SK-N-MC (cell line): ENCODE measurements at regions not wholly inside any gene's neighbourhood (a gene's known extent, or its start where the extent isn't known, plus 50 kb on each side); places are given as distances from the start of the nearest gene placed in this dataset.

Experiments
- DNase-seq: peaks from one replicate; pipeline ENCODE4 v3.0.0-alpha.2; 2011; ENCODE audit warnings: low read depth, low spot score
- H3K27ac ChIP-seq: fragments of 200-600 bp; sonication (generic); 2 replicates; pipeline ENCODE4 v1.5.1; 2016; ENCODE audit warnings: mixed run types
- H3K36me3 ChIP-seq: fragments of 200-600 bp; sonication (generic); 2 replicates; pipeline ENCODE4 v1.6.1; 2017; ENCODE audit warnings: antibody characterized with exemption, low read length, mixed read lengths; ENCODE audit not compliant: insufficient read depth
- H3K4me3 ChIP-seq: fragments of 200-600 bp; sonication (generic); 2 replicates; pipeline ENCODE4 v1.5.1; 2016
- H3K9ac ChIP-seq: fragments of 200-600 bp; sonication (generic); 2 replicates; pipeline ENCODE4 v1.8.0; 2017; ENCODE audit warnings: mixed run types, mixed read lengths; ENCODE audit not compliant: insufficient read length
- H3K9me3 ChIP-seq: fragments of 200-600 bp; sonication (generic); 2 replicates; pipeline ENCODE4 v1.6.1; 2017; ENCODE audit warnings: low read depth, mild to moderate bottlenecking, antibody characterized with exemption, low read length, moderate library complexity, mixed read lengths
- EZH2 ChIP-seq: fragments of 200-600 bp; sonication (generic); IDR thresholded peaks from one replicate; pipeline ENCODE4 v1.6.1; 2017; ENCODE audit warnings: antibody characterized with exemption
- FOXP2 ChIP-seq: optimal IDR thresholded peaks from 2 replicates; pipeline ENCODE3; 2011; ENCODE audit warnings: mild to moderate bottlenecking, moderate library complexity; ENCODE audit not compliant: insufficient read depth; ENCODE audit errors: extremely low read length, control extremely low read depth
- POLR2AphosphoS5 ChIP-seq: IDR thresholded peaks from 2 replicates; pipeline ENCODE4 v1.6.1; 2012; ENCODE audit warnings: mild to moderate bottlenecking, low read depth, low read length, borderline replicate concordance

DNA sequence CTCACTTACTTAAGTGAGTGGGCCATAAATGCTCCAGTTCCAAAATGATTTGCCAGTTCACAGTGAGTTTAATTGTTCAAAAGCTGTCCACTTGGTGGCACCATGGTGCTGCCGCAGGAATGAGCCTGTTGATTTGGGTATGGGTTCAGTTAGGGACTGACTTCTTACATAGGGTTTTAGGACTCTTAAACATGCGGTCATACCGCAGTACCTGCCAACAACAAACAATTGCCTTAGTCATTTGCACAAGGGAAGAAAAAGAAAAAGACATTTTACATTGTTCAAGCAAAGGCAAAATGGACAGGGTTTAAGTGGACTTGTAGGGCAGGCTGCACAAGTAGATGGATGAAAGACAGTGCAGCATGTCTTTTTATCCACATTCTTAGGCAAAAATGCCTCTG, 80.0 kb upstream of the DBX2 start:
- DNase-seq, result peak; percentile 90
- no peak overlapping the region for H3K9ac ChIP-seq
- no peaks in the 10 kb centered on the region for H3K9me3 ChIP-seq
- H3K36me3 ChIP-seq, result no peaks in the 10 kb centered on the region
- no peak for TF ChIP-seq EZH2
- no peak for TF ChIP-seq FOXP2
- TF ChIP-seq POLR2AphosphoS5, result no peak
- peak overlapping the region; percentile 53 for H3K4me3 ChIP-seq
- H3K27ac ChIP-seq, result peak overlapping the region; percentile 22; the same call in 1 of the 2 replicates

DNA sequence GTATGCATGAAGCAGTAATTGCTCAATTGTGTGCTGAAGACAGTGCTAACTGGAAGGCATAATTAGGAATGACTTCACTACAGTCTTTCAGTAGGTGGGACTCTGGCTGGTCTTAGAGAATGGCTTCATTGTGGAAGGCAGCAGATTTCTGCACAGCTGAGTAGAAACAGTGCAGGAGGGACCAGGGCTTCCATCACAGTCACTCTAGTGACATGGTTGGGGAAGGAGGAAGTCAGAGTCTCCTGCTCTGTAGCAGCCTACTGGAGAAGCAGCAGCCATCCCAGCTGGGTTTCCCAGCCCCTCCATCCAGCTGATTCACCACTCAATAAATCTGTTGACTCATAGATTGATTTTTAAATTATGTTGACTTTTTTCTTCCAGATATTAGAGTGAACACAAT, 80.6 kb upstream of the DBX2 start:
- TF ChIP-seq EZH2 (no peak), POLR2AphosphoS5 (no peak), FOXP2 (no peak)
- Histone ChIP-seq H3K4me3 (no peak overlapping the region; the same call in 1 of the 2 replicates), H3K36me3 (no peaks in the 10 kb centered on the region), H3K27ac (peak overlapping the region; percentile 22; the same call in 1 of the 2 replicates), H3K9ac (no peak overlapping the region), H3K9me3 (no peaks in the 10 kb centered on the region)
- DNase-seq, result no peak

DNA sequence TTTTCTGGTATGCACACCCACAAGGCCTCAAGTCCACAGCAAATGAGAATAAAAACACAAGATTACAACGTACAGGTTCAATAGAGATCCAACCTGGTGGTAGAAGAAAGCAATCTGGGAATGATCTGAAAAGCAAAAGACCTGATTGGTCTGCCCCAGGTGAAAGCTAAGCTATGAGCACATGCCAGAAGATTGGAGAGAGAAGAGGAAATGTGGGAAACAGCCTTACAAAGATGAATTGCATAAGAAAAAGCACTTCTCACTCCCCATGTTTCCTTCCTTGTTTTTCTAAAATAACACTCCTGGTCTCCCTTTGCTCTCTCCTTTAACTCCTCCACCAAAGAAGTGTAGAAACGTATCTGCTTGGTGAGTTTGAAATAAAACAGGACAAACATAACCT, 77.3 kb upstream of the ANO6 start:
- H3K9ac ChIP-seq, result no peak overlapping the region
- no peaks in the 10 kb centered on the region for H3K36me3 ChIP-seq
- DNase-seq, result no peak
- no peak overlapping the region for H3K27ac ChIP-seq
- TF ChIP-seq FOXP2 (no peak), EZH2 (no peak), POLR2AphosphoS5 (no peak)
- H3K9me3 ChIP-seq, result no peaks in the 10 kb centered on the region
- H3K4me3 ChIP-seq, result no peak overlapping the region

DNA sequence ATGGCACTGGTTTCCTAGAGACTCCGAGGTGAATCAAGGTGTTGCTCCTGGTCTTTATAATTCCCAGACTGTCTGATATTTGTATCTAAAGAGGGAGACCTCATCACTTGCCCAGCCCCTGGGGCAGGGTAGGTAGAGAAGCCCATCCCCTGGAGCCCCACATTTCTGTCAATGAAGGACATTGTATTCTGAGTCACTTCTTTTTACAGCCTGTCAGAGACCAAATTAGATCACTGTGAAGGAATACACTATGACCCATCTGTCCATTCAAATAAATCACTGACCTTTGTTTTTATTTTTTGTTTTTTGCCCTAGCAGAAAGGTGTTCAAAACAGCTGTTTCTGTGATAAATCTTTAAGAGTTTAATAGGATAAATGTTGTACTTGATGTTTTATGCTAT, 67.9 kb upstream of the ANO6 start:
- no peak for DNase-seq
- TF ChIP-seq POLR2AphosphoS5 (no peak), EZH2 (no peak), FOXP2 (no peak)
- no peak overlapping the region for H3K9ac ChIP-seq

GRCh38 chr12:45148619-45149018, 67.3 kb upstream of the ANO6 start:
- no peaks in the 10 kb centered on the region for H3K36me3 ChIP-seq
- no peak for DNase-seq
- H3K9ac ChIP-seq, result no peak overlapping the region
- H3K9me3 ChIP-seq, result no peaks in the 10 kb centered on the region
- H3K27ac ChIP-seq, result no peak overlapping the region
- TF ChIP-seq EZH2, result no peak
- TF ChIP-seq FOXP2, result no peak
- no peak for TF ChIP-seq POLR2AphosphoS5
- H3K4me3 ChIP-seq, result no peak overlapping the region

More for the DNA sequence above, 67.9 kb upstream of the ANO6 start:
- Histone ChIP-seq H3K27ac (no peak overlapping the region), H3K36me3 (no peaks in the 10 kb centered on the region), H3K9me3 (no peaks in the 10 kb centered on the region), H3K4me3 (no peak overlapping the region)

GRCh38 chr12:45165284-45165683, 50.6 kb upstream of the ANO6 start:
- TF ChIP-seq EZH2 (no peak), POLR2AphosphoS5 (no peak), FOXP2 (no peak)
- H3K36me3 ChIP-seq, result no peaks in the 10 kb centered on the region
- no peak overlapping the region for H3K9ac ChIP-seq
- no peak overlapping the region for H3K27ac ChIP-seq
- DNase-seq, result no peak
- no peak overlapping the region for H3K4me3 ChIP-seq
- H3K9me3 ChIP-seq, result no peaks in the 10 kb centered on the region

DNA sequence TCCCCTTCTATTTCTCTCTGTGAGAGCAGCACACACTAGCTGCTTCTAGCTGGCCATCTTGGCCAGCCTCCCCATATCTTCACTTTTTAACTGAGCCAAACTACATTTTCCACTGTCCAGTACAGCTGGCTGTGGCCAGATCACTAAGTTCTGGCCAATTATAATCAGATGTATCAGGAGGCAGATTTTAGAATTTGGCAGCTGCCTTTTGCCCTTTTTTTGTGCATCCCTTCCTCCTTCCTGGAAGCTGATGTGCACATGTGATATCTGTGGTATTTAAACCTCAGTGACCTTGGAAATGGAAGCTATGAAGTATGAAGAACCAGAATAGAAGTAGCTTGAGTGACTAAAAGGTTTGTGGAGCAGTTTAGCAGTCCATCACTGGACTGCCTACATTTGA, 49.8 kb upstream of the ANO6 start:
- H3K36me3 ChIP-seq, result no peaks in the 10 kb centered on the region
- no peak for DNase-seq
- no peak overlapping the region for H3K4me3 ChIP-seq
- H3K9ac ChIP-seq, result no peak overlapping the region
- no peak for TF ChIP-seq POLR2AphosphoS5
- no peak for TF ChIP-seq EZH2
- TF ChIP-seq FOXP2, result no peak
- H3K9me3 ChIP-seq, result no peaks in the 10 kb centered on the region
- H3K27ac ChIP-seq, result no peak overlapping the region
